PC-3 (cell line): ENCODE measurements at regions not wholly inside any gene's neighbourhood (a gene's known extent, or its start where the extent isn't known, plus 50 kb on each side); places are given as distances from the start of the nearest gene placed in this dataset.

ENCODE experiments used
- ATAC-seq: fragments of 200-7000 bp; cut with Tn5 transposase; 2 replicates; pipeline ENCODE4 v1.9.1; 2020; ENCODE audit warnings: mild to moderate bottlenecking, moderate library complexity
- BruUV-seq: library from RNA; stranded (reverse); fragments of 400-500 nt; replicated peaks from 2 replicates; lab custom pipeline; 2021; lab: Mats Ljungman, UMichigan
- CTCF ChIA-PET: fragments of 300-600 bp; sonication (Branson Sonifier 250); formaldehyde crosslinking; loops from one replicate; lab custom pipeline; 2022; ENCODE audit warnings: antibody characterized with exemption; lab: Charles Lee
- POLR2A ChIA-PET: fragments of 300-600 bp; sonication (Branson Sonifier 250); formaldehyde crosslinking; loops from one replicate; lab custom pipeline; 2022; ENCODE audit warnings: antibody characterized with exemption; ENCODE audit not compliant: unreplicated experiment; lab: Charles Lee
- DNase-seq: peaks from one replicate; pipeline ENCODE4 v3.0.0-alpha.2; 2015
- H2AFZ ChIP-seq: fragments of 300-600 bp; sonication (generic); 2 replicates; pipeline ENCODE4 v1.6.0; 2016; ENCODE audit warnings: antibody characterized with exemption, low read length
- H3F3A ChIP-seq: fragments of 300-600 bp; sonication (generic); one replicate; pipeline ENCODE4 v1.6.0; 2017; ENCODE audit warnings: antibody characterized with exemption, low read length, control low read depth, mild to moderate bottlenecking; ENCODE audit not compliant: unreplicated experiment
- H3K27ac ChIP-seq: fragments of 300-600 bp; sonication (generic); 2 replicates; pipeline ENCODE4 v1.5.1; 2016; ENCODE audit warnings: mild to moderate bottlenecking, low read length
- H3K27me3 ChIP-seq: fragments of 300-600 bp; sonication (generic); 2 replicates; pipeline ENCODE4 v1.6.1; 2016; ENCODE audit warnings: low read length, mixed read lengths
- H3K36me3 ChIP-seq: fragments of 300-600 bp; sonication (generic); 2 replicates; pipeline ENCODE4 v1.6.1; 2016; ENCODE audit warnings: low read depth, mixed run types, low read length, mixed read lengths
- H3K4me1 ChIP-seq: fragments of 300-600 bp; sonication (generic); 2 replicates; pipeline ENCODE4 v1.5.1; 2016; ENCODE audit warnings: low read length; ENCODE audit not compliant: insufficient read depth
- H3K4me2 ChIP-seq: fragments of 300-600 bp; sonication (generic); 2 replicates; pipeline ENCODE4 v1.6.0; 2016; ENCODE audit warnings: low read length
- H3K4me3 ChIP-seq: fragments of 300-600 bp; sonication (generic); 2 replicates; pipeline ENCODE4 v1.5.1; 2016; ENCODE audit warnings: mild to moderate bottlenecking, low read length, mixed read lengths
- H3K79me2 ChIP-seq: fragments of 300-600 bp; sonication (generic); 2 replicates; pipeline ENCODE4 v1.6.1; 2017; ENCODE audit warnings: low read length, mixed read lengths
- H3K9ac ChIP-seq: fragments of 300-600 bp; sonication (generic); 2 replicates; pipeline ENCODE4 v1.6.0; 2016; ENCODE audit warnings: mild to moderate bottlenecking, low read length
- H3K9me2 ChIP-seq: fragments of 300-600 bp; sonication (generic); replicated peaks from 2 replicates; pipeline ENCODE4 v1.6.1; 2016; ENCODE audit warnings: mixed run types, low read length, mixed read lengths
- H3K9me3 ChIP-seq: fragments of 300-600 bp; sonication (generic); 2 replicates; pipeline ENCODE4 v1.6.1; 2016; ENCODE audit warnings: low read length, mixed read lengths
- H4K20me1 ChIP-seq: fragments of 300-600 bp; sonication (generic); 2 replicates; pipeline ENCODE4 v1.6.1; 2016; ENCODE audit warnings: low read length, mixed read lengths
- EZH2 ChIP-seq: fragments of 300-600 bp; sonication (generic); IDR thresholded peaks from one replicate; pipeline ENCODE4 v1.6.1; 2017; ENCODE audit warnings: antibody characterized with exemption, mild to moderate bottlenecking, low read length; ENCODE audit not compliant: unreplicated experiment
- EZH2phosphoT487 ChIP-seq: fragments of 300-600 bp; sonication (generic); IDR thresholded peaks from 2 replicates; pipeline ENCODE4 v1.6.1; 2018; ENCODE audit warnings: mild to moderate bottlenecking, antibody characterized with exemption, low read length, borderline replicate concordance
- intact Hi-C: fragments of 100-400 bp; cut with micrococcal nuclease; formaldehyde crosslinking; loops from 2 replicates; pipeline ENCODE4 v1.9.0; 2023
- TF ChIP-seq, protein P1 (sequence below): fragments of 300-600 bp; sonication (generic); conservative IDR thresholded peaks from 2 replicates; pipeline ENCODE4 v1.5.1; 2017; ENCODE audit warnings: antibody characterized with exemption, low read depth, mild to moderate bottlenecking, low read length

DNA sequence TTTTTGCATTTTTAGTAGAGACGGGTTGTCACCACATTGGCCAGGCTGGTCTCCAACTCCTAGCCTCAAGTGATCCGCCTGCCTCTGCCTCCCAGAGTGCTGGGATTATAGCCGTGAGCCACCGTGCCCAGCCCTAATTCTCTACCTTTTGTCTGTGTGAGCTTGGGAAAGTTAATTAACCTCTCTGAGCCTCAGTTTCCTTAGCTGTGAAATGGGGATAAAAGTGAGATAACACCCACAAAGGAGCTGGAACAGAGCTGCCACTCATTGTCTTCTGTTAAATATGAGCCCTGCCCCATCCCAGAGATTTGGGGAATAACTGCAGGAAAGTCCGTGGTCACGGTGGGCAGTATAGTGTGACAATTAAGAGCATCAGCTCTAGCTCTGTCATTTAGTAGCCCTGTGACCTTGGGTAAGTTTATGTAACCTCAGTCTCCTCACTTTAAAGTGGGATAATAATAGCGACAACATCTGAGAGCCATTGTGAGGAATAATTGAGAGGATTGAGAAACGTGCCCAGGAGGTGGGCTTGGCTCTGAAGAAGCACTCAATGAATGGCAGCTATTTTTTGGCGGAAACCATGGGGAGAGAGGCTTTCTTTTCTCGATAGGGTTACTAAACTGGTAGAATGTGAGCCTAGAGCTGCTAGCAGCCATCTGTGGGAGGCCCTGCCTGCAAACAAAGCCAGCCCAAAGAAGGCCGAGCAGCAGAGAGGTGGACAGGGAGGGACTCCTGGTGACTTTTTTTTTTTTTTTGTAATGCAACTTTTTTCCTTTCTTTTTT is 60.8 kb upstream of the MED13L start:
- POLR2A ChIA-PET: interaction anchor here (0.6 kb wide), 1 partner anchor 309 kb away, joined by 4 read pairs; no protein-coding TSS in a partner anchor
- Histone ChIP-seq H3K79me2 (no peaks in the 10 kb centered on the region), H2AFZ (no peak overlapping the region), H3K4me2 (no peak overlapping the region), H3K9me3 (no peaks in the 10 kb centered on the region), H3K27me3 (no peaks in the 10 kb centered on the region), H4K20me1 (no peaks in the 10 kb centered on the region), H3F3A (no peaks in the 10 kb centered on the region), H3K9me2 (no peaks in the 10 kb centered on the region), H3K4me3 (no peak overlapping the region), H3K9ac (no peak overlapping the region), H3K27ac (no peak overlapping the region), H3K4me1 (0 out of 2 replicates have a peak, but pooled peaks cover 3% of the 10 kb centered on the region), H3K36me3 (no peaks in the 10 kb centered on the region)
- TF ChIP-seq EZH2phosphoT487 (no peak), EZH2 (no peak)
- TF ChIP-seq, protein P1, sequence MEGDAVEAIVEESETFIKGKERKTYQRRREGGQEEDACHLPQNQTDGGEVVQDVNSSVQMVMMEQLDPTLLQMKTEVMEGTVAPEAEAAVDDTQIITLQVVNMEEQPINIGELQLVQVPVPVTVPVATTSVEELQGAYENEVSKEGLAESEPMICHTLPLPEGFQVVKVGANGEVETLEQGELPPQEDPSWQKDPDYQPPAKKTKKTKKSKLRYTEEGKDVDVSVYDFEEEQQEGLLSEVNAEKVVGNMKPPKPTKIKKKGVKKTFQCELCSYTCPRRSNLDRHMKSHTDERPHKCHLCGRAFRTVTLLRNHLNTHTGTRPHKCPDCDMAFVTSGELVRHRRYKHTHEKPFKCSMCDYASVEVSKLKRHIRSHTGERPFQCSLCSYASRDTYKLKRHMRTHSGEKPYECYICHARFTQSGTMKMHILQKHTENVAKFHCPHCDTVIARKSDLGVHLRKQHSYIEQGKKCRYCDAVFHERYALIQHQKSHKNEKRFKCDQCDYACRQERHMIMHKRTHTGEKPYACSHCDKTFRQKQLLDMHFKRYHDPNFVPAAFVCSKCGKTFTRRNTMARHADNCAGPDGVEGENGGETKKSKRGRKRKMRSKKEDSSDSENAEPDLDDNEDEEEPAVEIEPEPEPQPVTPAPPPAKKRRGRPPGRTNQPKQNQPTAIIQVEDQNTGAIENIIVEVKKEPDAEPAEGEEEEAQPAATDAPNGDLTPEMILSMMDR: no peak
- intact Hi-C loops: no loop called here
- DNase-seq (no peak), ATAC-seq (no peak)
- no TSS peak for BruUV-seq
- CTCF ChIA-PET: no interaction called here

DNA sequence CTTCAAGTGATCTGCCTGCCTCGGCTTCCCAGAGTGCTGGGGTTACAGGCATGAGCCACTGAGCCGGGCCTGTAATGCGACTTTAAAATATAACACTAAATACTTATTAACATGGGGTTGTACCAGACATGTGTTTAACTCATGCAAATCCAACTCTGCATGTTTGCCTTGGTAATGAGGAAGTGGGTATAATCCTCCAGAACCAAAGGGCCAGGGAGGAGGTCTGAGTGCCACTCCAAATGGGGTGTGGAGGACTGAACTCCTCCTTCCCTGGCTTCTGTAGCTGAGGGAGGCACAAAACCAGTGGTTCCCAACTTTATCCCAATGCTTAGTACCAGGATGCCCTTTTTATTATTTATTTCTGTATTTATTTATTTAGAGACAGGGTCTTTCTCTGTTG is 61.6 kb upstream of the MED13L start:
- Histone ChIP-seq H3K27ac (no peak overlapping the region), H3K9ac (no peak overlapping the region), H3K79me2 (no peaks in the 10 kb centered on the region), H2AFZ (no peak overlapping the region), H3K4me1 (0 out of 2 replicates have a peak, but pooled peaks cover 3% of the 10 kb centered on the region), H4K20me1 (no peaks in the 10 kb centered on the region), H3K9me3 (no peaks in the 10 kb centered on the region), H3K4me3 (no peak overlapping the region), H3F3A (no peaks in the 10 kb centered on the region), H3K4me2 (no peak overlapping the region), H3K36me3 (no peaks in the 10 kb centered on the region), H3K9me2 (no peaks in the 10 kb centered on the region), H3K27me3 (no peaks in the 10 kb centered on the region)
- ATAC-seq (no peak), DNase-seq (no peak)
- ChIA-PET CTCF (no interaction called here), POLR2A (no interaction called here)
- TF ChIP-seq EZH2phosphoT487 (no peak), EZH2 (no peak)
- TF ChIP-seq, protein P1: no peak
- intact Hi-C loops: no loop called here
- no TSS peak for BruUV-seq

DNA sequence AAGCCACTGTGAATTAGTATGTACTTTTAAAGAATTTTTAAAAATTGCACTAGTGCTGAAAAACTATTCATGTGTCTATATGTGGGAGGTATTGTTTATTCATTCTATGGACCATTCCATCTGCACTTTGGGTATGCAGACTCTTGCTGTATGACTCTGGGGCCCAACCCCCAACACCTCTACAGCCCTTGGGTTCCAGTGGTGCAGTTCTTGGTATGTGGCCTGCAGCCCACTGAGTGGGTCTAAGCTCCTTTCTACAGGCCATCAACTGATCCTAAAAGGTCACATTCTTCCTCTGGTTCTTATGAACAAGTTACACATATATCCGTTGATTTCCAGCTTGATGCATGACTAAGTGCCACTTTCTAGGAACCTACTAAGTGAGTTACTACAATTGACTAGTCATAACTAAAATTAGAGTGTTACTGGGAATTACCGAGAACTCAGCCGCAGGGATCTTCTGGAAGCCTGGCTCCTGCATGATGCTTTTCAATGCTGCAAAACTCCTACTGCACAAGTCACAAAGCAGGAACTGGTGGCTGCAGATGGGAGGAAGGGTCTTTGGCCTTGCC is 62.4 kb upstream of the MED13L start:
- no peak overlapping the region for H3K4me2 ChIP-seq
- H3K27ac ChIP-seq: no peak overlapping the region
- H3K9me2 ChIP-seq: no peaks in the 10 kb centered on the region
- POLR2A ChIA-PET: no interaction called here
- no peaks in the 10 kb centered on the region for H3K36me3 ChIP-seq
- H3K4me1 ChIP-seq: 0 out of 2 replicates have a peak, but pooled peaks cover 3% of the 10 kb centered on the region
- CTCF ChIA-PET: no interaction called here
- H4K20me1 ChIP-seq: no peaks in the 10 kb centered on the region
- no peak overlapping the region for H3K4me3 ChIP-seq
- H3K79me2 ChIP-seq: no peaks in the 10 kb centered on the region
- ATAC-seq (no peak), DNase-seq (no peak)
- BruUV-seq: no TSS peak
- no peak overlapping the region for H2AFZ ChIP-seq
- H3K27me3 ChIP-seq: no peaks in the 10 kb centered on the region
- H3K9ac ChIP-seq: no peak overlapping the region
- H3F3A ChIP-seq: no peaks in the 10 kb centered on the region
- TF ChIP-seq EZH2phosphoT487 (no peak), EZH2 (no peak)
- TF ChIP-seq, protein P1: no peak
- no peaks in the 10 kb centered on the region for H3K9me3 ChIP-seq
- intact Hi-C loops: no loop called here
